GM19328 (cell line): ENCODE measurements at regions not wholly inside any gene's neighbourhood (a gene's known extent, or its start where the extent isn't known, plus 50 kb on each side); places are given as distances from the start of the nearest gene placed in this dataset.
A peak's percentile ranks its signal among the peaks of the same experiment; 100 is the strongest.
"Not testable (repeated sequence)": the region's sequence is repeated elsewhere in the genome, so short reads cannot be mapped to it uniquely, and the experiment has no call there.

Source experiments
- ATAC-seq: cut with Tn5 transposase; IDR thresholded peaks from one replicate; pipeline ENCODE4 v1.9.1; 2021; ENCODE audit warnings: mild to moderate bottlenecking, moderate library complexity; ENCODE audit not compliant: unreplicated experiment

- no peak for ATAC-seq
These were observed 354.5 kb downstream of the ICE1 start for GRCh38 chr5:5777013-5777412.

GRCh38 chr5:5772202-5772601 lies 349.7 kb downstream of the ICE1 start:
- ATAC-seq: no peak

- ATAC-seq: no peak
These were observed 348.3 kb downstream of the ICE1 start for GRCh38 chr5:5770825-5771224.

- ATAC-seq: no peak
These were observed 344.9 kb downstream of the ICE1 start for GRCh38 chr5:5767286-5767928.

GRCh38 chr5:5765066-5765850 lies 342.8 kb downstream of the ICE1 start:
- ATAC-seq: no peak

GRCh38 chr5:5764246-5764645 lies 341.8 kb downstream of the ICE1 start:
- ATAC-seq: no peak

GRCh38 chr5:5756762-5757161 lies 334.3 kb downstream of the ICE1 start:
- ATAC-seq: no peak

- ATAC-seq: peak; percentile 46
These were observed 333.4 kb downstream of the ICE1 start for GRCh38 chr5:5755888-5756287.

GRCh38 chr5:5752844-5753243 lies 330.4 kb downstream of the ICE1 start:
- ATAC-seq: peak; percentile 58

GRCh38 chr5:5751987-5752386 lies 329.5 kb downstream of the ICE1 start:
- ATAC-seq: no peak

- no peak for ATAC-seq
These were observed 329.0 kb downstream of the ICE1 start for GRCh38 chr5:5751498-5751897.

GRCh38 chr5:5741418-5741817 lies 318.9 kb downstream of the ICE1 start:
- ATAC-seq: no peak

- ATAC-seq: peak; percentile 37
These were observed 317.0 kb downstream of the ICE1 start for GRCh38 chr5:5739490-5739945.

- ATAC-seq: peak; percentile 78
These were observed 316.5 kb downstream of the ICE1 start for GRCh38 chr5:5738797-5739489.

GRCh38 chr5:5736007-5736406 lies 313.5 kb downstream of the ICE1 start:
- no peak for ATAC-seq

- ATAC-seq: not testable (repeated sequence)
These were observed 310.6 kb downstream of the ICE1 start for GRCh38 chr5:5733058-5733457.

GRCh38 chr5:5726401-5726800 lies 303.9 kb downstream of the ICE1 start:
- no peak for ATAC-seq

- ATAC-seq: no peak
These were observed 299.4 kb downstream of the ICE1 start for GRCh38 chr5:5721881-5722280.

- ATAC-seq: no peak
These were observed 296.8 kb downstream of the ICE1 start for GRCh38 chr5:5719292-5719691.

GRCh38 chr5:5716665-5717064 lies 294.2 kb downstream of the ICE1 start:
- no peak for ATAC-seq

GRCh38 chr5:5711592-5711991 lies 289.1 kb downstream of the ICE1 start:
- ATAC-seq: no peak

GRCh38 chr5:5711112-5711511 lies 288.6 kb downstream of the ICE1 start:
- no peak for ATAC-seq
